Epithelial cell of esophagus (primary cell): ENCODE measurements at regions not wholly inside any gene's neighbourhood (a gene's known extent, or its start where the extent isn't known, plus 50 kb on each side); places are given as distances from the start of the nearest gene placed in this dataset.
A peak's percentile ranks its signal among the peaks of the same experiment; 100 is the strongest.
"Not testable (repeated sequence)": the region's sequence is repeated elsewhere in the genome, so short reads cannot be mapped to it uniquely, and the experiment has no call there.

Experiments used
- DNase-seq: peaks from one replicate; pipeline ENCODE4 v3.0.0; 2010; ENCODE audit warnings: low read depth
- H3K4me3 ChIP-seq: 2 replicates; pipeline ENCODE4 v1.5.1; 2011; ENCODE audit warnings: mild to moderate bottlenecking, low read length, control low read depth
- TF ChIP-seq, protein P1 (sequence below): IDR thresholded peaks from 2 replicates; pipeline ENCODE4 v1.5.1; 2011; ENCODE audit warnings: low read depth, mild to moderate bottlenecking, low read length, control low read depth, inconsistent platforms; ENCODE audit not compliant: insufficient read depth; ENCODE audit errors: missing control alignments

DNA sequence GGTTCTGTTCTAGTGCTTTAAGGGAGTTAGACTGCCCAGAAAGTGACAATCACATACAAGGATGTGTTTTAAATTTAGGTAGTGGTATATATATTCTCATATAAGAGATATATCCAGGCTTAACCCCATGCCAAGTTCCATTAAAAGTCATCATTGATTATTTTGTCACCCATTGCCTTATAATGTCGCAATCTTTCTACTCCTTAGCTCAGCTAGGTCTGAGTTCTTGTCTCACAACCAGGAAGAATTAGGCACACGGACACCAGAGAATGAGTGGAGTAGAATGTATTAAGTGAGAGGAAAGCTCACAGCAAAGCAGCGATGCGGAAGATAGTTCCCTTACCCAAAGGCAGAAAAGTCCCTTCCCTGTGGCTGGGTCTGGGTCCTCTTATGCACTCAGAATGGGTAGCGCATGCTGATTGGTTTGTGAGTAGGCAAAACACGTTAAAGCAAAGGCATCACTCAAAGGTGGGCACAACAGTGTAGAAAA, 197.2 kb upstream of the AHR start:
- H3K4me3 ChIP-seq: no peak overlapping the region
- TF ChIP-seq, protein P1, sequence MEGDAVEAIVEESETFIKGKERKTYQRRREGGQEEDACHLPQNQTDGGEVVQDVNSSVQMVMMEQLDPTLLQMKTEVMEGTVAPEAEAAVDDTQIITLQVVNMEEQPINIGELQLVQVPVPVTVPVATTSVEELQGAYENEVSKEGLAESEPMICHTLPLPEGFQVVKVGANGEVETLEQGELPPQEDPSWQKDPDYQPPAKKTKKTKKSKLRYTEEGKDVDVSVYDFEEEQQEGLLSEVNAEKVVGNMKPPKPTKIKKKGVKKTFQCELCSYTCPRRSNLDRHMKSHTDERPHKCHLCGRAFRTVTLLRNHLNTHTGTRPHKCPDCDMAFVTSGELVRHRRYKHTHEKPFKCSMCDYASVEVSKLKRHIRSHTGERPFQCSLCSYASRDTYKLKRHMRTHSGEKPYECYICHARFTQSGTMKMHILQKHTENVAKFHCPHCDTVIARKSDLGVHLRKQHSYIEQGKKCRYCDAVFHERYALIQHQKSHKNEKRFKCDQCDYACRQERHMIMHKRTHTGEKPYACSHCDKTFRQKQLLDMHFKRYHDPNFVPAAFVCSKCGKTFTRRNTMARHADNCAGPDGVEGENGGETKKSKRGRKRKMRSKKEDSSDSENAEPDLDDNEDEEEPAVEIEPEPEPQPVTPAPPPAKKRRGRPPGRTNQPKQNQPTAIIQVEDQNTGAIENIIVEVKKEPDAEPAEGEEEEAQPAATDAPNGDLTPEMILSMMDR: no peak
- DNase-seq: no peak

DNA sequence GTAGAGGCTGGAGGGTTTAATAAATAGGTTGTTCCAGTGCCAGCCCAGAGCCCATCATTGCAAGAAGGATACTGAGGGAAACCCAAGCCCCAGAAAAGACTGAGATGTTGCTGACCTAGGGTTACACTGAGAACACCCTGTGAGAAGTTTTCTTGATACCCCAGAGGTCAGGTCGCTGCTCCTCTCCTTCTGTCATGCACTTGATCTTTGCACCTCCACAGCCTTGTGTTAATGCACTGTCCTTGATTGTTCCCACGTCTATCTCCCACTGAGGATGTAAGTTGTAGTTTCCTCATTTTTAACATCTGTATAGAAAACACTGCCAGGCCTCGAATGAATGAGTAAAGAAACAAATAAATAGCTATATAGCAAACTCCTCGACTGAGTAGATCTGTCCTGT, 195.3 kb upstream of the AHR start:
- TF ChIP-seq, protein P1: no peak
- DNase-seq: no peak
- no peak overlapping the region for H3K4me3 ChIP-seq

DNA sequence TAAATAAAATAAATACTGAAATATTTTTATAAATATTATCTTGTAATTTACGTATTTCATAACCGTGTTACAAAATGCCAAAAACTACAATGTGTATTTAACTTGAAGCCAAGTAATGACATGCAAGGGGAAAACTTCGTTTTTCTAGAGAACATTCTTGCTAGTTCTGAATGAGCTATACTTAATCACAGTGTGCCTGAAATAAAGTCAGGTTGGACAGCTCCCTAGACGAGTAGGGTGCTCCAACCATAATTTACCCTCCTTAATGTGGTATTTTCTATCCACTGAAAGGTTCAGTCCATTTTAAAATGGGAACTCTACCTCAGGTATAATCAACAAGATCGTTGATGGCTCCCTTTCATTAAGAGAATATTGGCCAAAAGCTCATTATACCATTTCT, 194.5 kb upstream of the AHR start:
- DNase-seq: no peak
- TF ChIP-seq, protein P1: no peak
- H3K4me3 ChIP-seq: no peak overlapping the region

DNA sequence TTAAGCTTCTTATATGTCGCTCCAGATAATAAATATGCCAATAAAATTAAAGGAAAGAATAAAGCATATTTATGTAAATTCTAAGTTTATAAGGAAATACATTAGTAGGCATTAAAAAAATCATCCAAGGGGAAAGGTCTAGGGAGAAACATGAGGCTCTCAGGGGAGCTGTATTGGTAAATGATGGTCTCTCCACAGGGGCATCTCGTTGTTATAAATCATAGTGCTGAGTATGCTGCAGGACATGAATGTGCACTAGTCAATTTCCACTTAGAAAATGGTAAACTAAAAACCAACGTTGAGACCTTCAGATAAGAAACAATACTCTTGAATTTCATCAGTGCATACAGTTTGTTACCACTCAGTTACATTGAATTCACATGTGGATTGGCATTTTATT, 194.0 kb upstream of the AHR start:
- TF ChIP-seq, protein P1: no peak
- no peak overlapping the region for H3K4me3 ChIP-seq
- no peak for DNase-seq

DNA sequence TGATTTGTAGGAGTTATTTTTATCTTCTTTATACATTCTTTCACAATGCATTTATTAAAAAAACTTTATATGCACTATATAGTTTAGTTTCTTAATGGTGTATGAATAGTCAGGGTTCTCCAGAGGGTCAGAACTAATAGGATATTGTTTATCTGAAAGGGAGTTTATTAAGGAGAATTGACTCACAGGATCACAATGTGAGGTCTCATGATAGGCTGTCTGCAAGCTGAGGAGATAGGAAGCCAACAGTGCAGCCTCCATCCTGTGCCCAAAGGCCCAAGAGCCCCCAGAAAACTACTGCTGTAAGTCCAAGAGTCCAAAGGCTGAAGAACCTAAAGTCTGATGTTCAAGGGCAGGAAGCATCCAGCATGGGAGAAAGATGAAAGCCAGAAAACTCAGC, 192.8 kb upstream of the AHR start:
- TF ChIP-seq, protein P1: no peak
- no peak for DNase-seq
- H3K4me3 ChIP-seq: no peak overlapping the region

DNA sequence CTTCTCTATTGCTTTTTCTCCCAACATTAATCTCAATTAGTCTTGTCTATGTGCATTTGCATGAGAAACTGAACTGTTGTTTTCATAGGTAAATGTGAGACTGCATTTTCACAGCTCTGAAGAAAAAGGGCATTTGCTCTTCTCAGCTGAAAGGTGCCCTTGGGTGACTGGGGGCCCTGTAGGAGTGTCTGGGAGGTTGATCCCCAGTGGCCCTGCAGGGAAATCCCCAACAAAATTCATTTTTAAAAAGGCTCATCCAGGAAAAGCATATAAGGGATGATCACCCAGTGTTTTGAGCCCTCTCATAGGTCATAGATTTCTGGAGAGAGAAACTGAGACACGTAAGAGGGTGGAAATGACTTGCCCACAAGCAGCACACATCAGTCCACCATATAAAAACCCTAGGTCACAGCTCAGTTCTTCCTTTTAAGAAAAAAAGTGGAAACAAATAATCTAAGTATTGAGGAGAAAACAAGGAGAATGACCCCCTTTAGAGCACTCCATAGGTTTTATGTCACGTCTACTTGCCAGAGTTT, 190.3 kb upstream of the AHR start:
- no peak overlapping the region for H3K4me3 ChIP-seq
- TF ChIP-seq, protein P1: no peak
- no peak for DNase-seq

DNA sequence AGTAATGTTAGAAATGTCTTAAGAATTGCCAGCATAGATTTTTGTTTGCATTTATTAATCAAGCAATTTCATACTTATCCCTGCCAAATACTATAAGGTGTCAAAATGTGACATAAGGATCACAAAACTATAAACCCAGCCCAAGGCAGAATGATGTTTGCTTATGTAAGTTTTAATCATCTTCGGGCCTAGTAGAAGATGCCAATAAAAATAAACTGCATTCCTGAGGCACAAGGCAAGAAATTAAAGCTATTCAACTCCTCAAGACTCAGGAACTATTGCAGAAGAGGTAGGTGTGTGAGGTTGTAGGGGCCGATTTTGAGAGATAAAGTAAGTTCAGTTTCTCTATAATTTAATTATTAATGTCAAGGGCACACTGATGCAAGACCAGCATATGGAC, 189.4 kb upstream of the AHR start:
- no peak overlapping the region for H3K4me3 ChIP-seq
- DNase-seq: peak; percentile 64
- TF ChIP-seq, protein P1: no peak

DNA sequence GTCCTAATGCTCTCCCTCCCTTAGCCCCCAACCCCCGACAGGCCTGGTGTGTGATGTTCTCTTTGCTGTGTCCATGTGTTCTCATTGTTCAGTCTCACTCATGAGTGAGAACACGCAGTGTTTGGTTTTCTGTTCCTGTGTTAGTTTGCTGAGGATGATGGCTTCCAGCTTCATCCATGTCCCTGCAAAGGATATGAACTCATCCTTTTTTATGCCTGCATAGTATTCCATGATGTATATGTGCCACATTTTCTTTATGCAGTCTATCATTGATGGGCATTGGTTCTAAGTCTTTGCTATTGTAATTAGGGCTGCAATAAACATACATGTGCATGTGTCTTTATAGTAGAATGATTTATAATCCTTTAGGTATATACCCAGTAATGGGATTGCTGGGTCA, 184.7 kb upstream of the AHR start:
- DNase-seq, H3K4me3 ChIP-seq: not testable (repeated sequence)
